GM12872 (cell line): ENCODE measurements at regions not wholly inside any gene's neighbourhood (a gene's known extent, or its start where the extent isn't known, plus 50 kb on each side); places are given as distances from the start of the nearest gene placed in this dataset.

Experiments
- TF ChIP-seq, protein P1 (sequence below): IDR thresholded peaks from 3 replicates; pipeline ENCODE4 v1.5.1; 2011; ENCODE audit warnings: low read depth, mild to moderate bottlenecking, low read length, moderate library complexity; ENCODE audit not compliant: insufficient read depth

DNA sequence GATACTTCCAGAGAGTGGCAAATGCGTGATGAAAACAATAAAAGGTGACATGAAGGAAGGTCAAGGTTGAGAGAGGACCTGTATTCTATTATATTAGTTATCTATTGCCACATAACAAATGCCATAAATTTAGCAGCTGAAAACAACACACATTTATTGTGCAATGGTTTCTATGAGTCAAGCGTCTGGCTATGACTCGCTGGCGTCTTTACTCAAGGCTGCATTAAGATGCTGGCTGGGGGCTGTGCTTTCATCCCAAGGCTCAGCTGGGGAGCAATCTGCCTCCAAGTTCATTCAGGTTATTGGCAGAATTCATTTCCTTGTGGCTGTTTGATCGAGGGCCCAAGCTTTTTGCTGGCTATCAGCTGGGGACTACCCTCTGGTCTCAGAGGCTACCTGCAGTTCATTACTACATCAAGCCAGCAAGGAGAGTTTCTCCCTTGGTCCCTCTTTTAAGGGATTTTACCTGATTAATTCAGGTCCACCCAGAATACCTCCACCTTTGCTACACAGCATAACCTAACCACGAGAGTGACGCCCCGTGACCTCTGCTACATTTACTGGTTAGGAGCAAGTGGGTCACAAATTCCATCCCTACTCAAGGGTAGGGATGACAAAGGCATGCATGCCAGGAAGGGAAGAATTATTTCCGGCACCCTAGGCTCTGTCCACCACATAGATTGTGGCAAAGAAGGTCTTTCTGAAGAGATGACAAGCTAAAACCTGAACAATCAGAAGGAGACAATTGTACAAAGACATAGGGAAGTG, 549.1 kb downstream of the MN1 start:
- TF ChIP-seq, protein P1, sequence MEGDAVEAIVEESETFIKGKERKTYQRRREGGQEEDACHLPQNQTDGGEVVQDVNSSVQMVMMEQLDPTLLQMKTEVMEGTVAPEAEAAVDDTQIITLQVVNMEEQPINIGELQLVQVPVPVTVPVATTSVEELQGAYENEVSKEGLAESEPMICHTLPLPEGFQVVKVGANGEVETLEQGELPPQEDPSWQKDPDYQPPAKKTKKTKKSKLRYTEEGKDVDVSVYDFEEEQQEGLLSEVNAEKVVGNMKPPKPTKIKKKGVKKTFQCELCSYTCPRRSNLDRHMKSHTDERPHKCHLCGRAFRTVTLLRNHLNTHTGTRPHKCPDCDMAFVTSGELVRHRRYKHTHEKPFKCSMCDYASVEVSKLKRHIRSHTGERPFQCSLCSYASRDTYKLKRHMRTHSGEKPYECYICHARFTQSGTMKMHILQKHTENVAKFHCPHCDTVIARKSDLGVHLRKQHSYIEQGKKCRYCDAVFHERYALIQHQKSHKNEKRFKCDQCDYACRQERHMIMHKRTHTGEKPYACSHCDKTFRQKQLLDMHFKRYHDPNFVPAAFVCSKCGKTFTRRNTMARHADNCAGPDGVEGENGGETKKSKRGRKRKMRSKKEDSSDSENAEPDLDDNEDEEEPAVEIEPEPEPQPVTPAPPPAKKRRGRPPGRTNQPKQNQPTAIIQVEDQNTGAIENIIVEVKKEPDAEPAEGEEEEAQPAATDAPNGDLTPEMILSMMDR, result no peak

DNA sequence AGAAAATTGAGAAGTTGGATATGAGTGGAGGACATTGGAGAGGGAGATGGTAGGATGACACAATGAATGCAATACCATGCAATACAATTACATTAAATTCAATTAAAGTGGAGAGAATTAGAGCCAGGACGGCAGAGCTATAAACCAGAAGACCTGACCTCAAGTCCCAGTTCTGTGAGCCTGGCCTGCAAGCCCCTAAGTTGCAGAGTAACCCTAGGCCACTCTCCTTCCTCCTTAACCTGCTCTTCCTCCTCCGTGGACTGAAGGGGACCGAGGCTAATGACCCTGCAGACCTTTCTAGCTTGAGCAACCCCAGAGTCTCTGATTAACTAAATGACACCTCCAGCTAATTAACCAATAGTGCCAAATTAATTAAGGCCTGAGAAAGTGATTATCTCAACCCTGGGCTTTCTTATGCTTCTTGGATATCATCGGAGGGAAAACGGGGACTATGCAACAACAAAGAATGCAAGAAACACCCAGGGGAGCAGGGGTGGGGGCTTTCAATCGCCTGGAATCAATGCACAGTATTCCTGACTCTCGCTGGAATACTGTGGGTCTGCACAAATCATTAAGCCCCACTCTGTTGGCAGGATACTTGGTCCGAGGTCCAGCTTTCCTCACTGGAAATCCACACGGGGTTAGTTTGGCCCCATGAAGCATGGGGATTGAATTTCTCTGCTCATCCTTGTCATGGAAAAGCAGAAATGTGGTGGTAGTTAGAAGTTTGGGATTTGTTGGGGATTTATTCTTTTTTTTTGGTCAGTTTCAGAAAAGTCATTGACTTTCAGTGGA, 548.3 kb downstream of the MN1 start:
- TF ChIP-seq, protein P1, result no peak

DNA sequence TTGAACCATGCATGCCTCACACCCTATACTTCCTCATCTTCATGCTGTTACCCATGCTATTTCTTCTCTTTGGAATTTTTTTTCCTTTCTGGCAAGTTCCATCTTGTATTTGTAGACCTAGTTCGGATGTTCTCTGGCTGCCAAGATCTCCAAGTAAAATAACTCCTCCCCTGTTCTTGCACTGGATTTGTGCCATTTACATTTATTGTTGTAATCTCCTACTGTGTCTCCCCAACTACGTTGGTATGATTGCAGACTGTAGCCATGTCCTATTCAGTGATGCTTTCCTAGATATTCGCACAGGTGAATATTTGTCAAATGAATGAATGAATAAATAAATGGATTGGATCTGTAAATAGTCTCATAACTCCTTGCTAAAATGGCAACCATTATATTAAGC, 546.0 kb downstream of the MN1 start:
- TF ChIP-seq, protein P1, result no peak

DNA sequence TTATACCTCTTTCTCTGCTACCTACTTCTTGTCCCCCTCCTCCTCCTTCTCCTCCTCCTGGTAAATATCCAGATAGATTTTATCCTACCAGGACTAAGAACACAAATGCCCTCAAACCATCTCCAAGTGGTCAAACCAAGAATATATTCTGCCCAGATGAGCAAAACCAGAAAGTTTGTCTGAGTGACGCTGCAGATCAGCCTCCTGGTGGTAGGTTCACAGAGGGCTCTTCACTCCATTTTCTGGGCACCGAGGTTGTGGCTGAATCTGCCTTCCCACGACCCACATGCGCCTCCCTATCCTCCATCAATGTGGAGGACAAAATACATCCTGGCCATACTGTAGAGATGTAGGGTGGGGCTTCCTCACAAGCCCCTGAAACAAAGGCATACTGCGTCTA, 543.6 kb downstream of the MN1 start:
- TF ChIP-seq, protein P1, result no peak

DNA sequence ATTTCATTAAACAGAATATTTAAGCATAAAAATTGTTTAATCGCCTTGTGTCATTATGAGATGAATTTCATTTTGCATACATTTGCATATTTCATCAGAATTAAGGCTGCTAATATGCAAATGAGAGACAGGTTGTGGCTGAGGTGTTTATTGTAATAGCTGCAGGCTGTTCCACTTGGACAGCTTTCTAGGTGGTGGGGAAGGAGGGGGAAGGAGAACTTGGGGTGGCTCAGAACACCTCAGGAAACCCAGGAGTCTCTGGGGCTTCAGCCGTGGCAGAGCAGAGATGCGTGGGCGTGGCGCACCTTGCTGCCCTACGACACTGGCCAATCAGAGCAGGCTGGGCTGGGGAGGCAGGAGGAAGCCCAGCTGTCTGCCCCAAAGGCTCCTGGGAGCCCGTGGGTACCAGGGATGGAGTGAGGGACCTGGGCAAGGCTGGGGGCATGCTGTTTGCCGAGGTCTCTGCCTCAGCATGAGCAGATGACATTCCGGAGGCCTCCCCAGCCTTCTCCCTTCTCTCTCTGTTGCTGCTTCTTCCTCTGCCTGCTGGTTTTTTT, 542.9 kb downstream of the MN1 start:
- TF ChIP-seq, protein P1, result no peak

DNA sequence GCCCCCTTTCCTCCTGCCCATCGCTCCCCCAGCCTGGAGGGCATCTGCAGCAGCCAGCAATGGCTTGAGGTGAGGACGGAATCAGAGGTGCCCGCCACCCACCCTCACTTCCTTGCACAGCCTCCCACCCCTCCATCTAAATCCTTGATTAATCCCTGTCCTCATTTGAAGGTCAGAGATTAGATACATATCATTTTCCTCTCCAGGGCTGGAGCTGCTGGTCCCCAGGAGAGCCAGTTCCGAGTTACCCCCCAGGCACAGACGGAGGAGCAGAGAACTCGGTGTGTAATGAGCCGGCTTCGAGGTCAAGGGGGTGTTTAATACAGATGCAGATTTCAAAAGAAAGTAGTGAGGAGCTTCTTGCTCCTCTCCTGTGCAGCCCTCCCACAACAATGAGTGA, 542.1 kb downstream of the MN1 start:
- TF ChIP-seq, protein P1, result no peak

DNA sequence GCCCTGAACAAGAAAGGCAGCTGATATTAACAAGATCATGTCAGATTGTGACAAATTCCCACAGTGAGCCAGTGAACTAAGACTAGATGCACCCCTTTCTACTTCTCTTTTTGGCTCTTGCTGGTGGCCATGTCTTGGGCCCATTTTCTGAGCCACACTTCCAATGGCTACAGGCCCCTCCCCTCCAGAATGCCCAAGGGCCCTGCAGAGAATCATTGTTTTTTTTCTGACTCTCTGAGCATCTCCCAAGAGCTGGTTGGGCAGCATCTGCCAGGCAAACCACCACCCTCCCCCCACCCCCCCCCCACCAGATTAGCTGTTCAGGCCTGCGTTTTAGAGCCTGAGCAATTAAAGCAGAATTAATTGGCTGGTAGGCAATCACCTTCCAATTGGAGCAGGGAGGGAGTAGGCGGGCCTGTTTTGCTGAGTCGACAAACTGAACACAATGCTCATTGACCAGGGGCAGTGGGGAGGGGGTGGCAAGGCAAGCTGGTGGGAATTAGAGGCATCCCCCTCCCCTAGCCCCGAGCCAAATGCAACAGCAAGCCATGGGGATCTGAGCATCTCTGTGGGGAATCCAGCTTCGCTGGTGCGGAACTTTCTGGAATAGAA, 541.4 kb downstream of the MN1 start:
- TF ChIP-seq, protein P1, result no peak
